ENCODE measurements at regions not wholly inside any gene's neighbourhood (a gene's known extent, or its start where the extent isn't known, plus 50 kb on each side); places are given as distances from the start of the nearest gene placed in this dataset.

DNA sequence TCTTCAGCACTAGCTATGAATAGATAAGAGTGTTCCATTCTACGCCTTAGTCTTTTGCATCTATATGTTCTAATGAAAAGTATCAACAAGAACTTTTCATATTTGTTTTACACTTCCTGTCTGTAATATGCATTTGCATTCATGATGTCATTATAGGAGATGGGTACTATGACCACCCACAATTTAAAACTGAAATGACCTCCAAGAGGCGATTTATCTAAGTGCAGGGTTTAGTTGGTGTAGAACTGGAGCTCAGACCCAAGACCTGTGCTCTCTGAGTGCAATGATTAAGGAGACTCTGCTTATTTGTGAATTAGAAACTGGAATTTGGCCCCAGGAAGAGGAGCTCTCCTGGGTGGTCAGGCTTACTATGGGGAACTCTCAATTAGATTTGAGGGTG is 289.1 kb downstream of the ETS1 start:
- intact Hi-C loops (cut with DNase I), result no loop called here

DNA sequence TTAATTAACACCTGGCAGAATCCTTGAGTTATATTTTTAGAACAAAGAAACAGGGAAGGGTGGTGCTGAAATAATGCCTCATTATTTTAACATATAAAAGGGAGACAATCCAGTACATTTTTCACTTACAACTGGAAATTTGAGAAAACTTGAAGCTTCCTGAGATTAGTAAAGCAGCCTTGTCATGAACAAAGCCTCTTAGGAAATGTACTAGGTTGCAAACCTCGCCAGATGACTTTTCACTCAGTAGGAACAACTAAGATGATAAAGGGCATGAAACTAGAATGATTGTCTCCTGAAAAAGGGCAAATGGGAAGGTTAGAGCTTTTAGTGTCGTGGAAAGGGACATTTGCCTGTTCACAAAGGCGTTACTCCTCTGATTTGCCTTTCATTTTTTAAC is 289.6 kb downstream of the ETS1 start:
- TF ChIP-seq, protein P1, sequence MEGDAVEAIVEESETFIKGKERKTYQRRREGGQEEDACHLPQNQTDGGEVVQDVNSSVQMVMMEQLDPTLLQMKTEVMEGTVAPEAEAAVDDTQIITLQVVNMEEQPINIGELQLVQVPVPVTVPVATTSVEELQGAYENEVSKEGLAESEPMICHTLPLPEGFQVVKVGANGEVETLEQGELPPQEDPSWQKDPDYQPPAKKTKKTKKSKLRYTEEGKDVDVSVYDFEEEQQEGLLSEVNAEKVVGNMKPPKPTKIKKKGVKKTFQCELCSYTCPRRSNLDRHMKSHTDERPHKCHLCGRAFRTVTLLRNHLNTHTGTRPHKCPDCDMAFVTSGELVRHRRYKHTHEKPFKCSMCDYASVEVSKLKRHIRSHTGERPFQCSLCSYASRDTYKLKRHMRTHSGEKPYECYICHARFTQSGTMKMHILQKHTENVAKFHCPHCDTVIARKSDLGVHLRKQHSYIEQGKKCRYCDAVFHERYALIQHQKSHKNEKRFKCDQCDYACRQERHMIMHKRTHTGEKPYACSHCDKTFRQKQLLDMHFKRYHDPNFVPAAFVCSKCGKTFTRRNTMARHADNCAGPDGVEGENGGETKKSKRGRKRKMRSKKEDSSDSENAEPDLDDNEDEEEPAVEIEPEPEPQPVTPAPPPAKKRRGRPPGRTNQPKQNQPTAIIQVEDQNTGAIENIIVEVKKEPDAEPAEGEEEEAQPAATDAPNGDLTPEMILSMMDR (IDR thresholded peaks at IDR 0.05), result no peak
- Histone ChIP-seq H3K9me3 (no peaks in the 10 kb centered on the region), H3K4me3 (no peak overlapping the region), H3K36me3 (no peaks in the 10 kb centered on the region), H3K4me1 (peaks cover 7 to 25% of the 10 kb centered on the region in 2 donors), H3K27me3 (no peaks in the 10 kb centered on the region), H3K27ac (no peak overlapping the region)
- DNase-seq (ENCODE audit: low spot score in 2 of 2), result no peak
- intact Hi-C loops (cut with DNase I), result no loop called here

More for the DNA sequence above, 289.1 kb downstream of the ETS1 start:
- Histone ChIP-seq H3K27me3 (no peaks in the 10 kb centered on the region), H3K27ac (peak overlapping the region in 1 of 2 donors; percentile 28), H3K36me3 (no peaks in the 10 kb centered on the region), H3K9me3 (no peaks in the 10 kb centered on the region), H3K4me3 (no peak overlapping the region), H3K4me1 (peaks cover 7 to 25% of the 10 kb centered on the region in 2 donors)
- TF ChIP-seq, protein P1 (IDR thresholded peaks at IDR 0.05), result no peak
- DNase-seq (ENCODE audit: low spot score in 2 of 2), result no peak

DNA sequence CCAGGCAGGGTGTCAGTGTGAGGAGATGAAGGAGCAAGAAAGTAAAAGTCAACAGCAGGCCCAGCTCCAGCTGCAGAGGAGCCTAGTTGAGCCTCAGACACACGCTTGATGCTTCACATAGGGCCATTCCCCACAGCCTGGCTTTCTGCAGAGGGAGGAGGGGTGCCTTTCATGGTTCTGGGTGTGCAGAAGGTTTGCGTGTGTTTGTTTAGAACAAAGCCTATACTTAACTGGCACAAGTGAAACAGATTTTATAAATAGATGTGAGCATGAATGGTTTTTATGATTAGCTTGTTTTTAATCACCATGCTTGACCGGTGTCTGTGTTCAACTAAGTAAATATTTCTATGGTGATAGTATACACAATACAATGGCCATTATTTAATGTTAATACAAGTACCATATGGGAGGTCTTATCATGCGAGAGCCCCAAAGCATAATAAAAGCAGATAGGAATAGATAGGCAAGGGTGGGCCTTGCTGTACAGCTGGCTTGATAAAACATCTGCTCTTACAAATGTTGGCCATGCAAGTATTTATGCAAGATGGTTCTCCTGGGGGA is 290.2 kb downstream of the ETS1 start:
- Histone ChIP-seq H3K4me3 (no peak overlapping the region), H3K27ac (no peak overlapping the region), H3K36me3 (no peaks in the 10 kb centered on the region), H3K27me3 (no peaks in the 10 kb centered on the region), H3K9me3 (no peaks in the 10 kb centered on the region), H3K4me1 (peaks cover 7 to 25% of the 10 kb centered on the region in 2 donors)
- intact Hi-C loops (cut with DNase I), result no loop called here
- TF ChIP-seq, protein P1 (IDR thresholded peaks at IDR 0.05), result no peak
- DNase-seq (ENCODE audit: low spot score in 2 of 2), result no peak

DNA sequence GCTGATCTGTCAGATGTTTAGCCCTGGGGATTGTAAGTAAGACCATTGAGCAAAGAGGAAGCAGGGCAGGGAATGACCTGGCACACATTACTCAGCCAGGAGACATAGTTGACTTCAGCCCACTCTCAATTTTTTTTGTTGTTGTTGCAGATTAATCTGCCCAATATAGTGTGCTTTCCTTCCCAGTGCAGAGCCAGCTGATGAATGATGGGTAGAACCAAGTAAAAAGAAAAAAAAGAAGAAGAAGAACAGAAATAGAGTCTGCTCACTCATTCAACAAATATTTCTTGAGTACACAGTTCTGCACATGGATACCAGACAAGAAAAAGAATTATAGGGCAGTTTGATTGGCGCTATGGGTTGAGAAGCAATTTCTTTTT is 292.7 kb downstream of the ETS1 start:
- no peak for DNase-seq (ENCODE audit: low spot score in 2 of 2)
- TF ChIP-seq, protein P1 (IDR thresholded peaks at IDR 0.05), result no peak
- intact Hi-C loops (cut with DNase I), result loop anchor here (2.0 to 5.0 kb wide), 7 partner anchors 87 to 262 kb away; no protein-coding TSS in a partner anchor

DNA sequence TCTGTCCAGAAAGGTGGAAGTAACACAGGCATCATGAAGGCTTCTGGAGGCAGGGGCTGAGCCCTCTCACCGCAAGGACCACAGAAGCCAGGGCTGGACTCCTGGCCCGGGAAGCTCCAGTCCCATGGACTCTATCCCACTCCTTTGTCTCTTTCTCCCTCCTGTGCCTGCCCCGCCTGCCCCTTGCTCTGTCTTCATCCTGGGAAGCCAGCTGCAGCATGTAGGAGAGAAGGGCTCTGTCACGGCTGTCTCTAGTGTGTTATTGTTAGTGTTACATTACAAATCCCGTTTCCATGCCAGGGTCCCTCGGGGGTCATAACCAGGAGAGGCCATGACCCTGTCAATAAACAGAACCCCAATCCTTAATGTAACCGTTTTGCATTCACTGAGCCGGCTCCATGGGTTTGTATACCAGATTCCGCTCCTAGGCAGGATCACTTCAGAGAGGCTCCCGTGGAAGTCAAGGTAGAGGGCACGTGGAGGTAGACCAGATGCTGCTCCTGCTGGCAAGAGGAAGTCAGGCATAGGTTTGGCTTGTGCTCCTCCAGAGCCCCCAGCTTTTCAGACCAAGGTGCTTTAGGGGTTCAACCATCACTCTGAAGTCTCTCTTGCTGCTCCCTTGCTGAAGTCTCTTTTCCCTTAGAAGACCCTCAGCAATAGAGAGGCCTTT is 293.2 kb downstream of the ETS1 start:
- intact Hi-C loops (cut with DNase I), result loop anchor here (2.0 to 5.0 kb wide), 7 partner anchors 87 to 262 kb away; no protein-coding TSS in a partner anchor
- DNase-seq (ENCODE audit: low spot score in 2 of 2), result no peak
- H3K27ac ChIP-seq, result peak overlapping the region; percentile 74 to 77
- H3K9me3 ChIP-seq, result no peaks in the 10 kb centered on the region
- no peaks in the 10 kb centered on the region for H3K36me3 ChIP-seq
- no peak overlapping the region for H3K4me3 ChIP-seq
- TF ChIP-seq, protein P1 (IDR thresholded peaks at IDR 0.05), result no peak
- peaks cover 7 to 41% of the 10 kb centered on the region in 2 donors for H3K4me1 ChIP-seq
- H3K27me3 ChIP-seq, result no peaks in the 10 kb centered on the region

More for the DNA sequence above, 292.7 kb downstream of the ETS1 start:
- Histone ChIP-seq H3K4me1 (peaks cover 7 to 44% of the 10 kb centered on the region in 2 donors), H3K9me3 (no peaks in the 10 kb centered on the region), H3K27me3 (no peaks in the 10 kb centered on the region), H3K4me3 (no peak overlapping the region), H3K36me3 (no peaks in the 10 kb centered on the region), H3K27ac (peak overlapping the region; percentile 74 to 77)
